ENCODE measurements at regions not wholly inside any gene's neighbourhood (a gene's known extent, or its start where the extent isn't known, plus 50 kb on each side); places are given as distances from the start of the nearest gene placed in this dataset.

GRCh38 chr13:68375004-68375403 lies 1144.9 kb upstream of the PCDH9 start:
- intact Hi-C loops (cut with DNase I) = no loop called here
- no peak for TF ChIP-seq CTCF (IDR thresholded peaks at IDR 0.05)
- no peaks in the 10 kb centered on the region for H3K27me3 ChIP-seq
- 17 to 42% methylated on average over 2 of the region's 2 CpGs for WGBS, 2 donors
- H3K4me1 ChIP-seq = no peaks in the 10 kb centered on the region
- ATAC-seq (no peak), DNase-seq (no peak)
- no peak overlapping the region for H3K27ac ChIP-seq
- no peak overlapping the region for H3K4me3 ChIP-seq
- H3K36me3 ChIP-seq = no peaks in the 10 kb centered on the region
- H3K9me3 ChIP-seq = no peaks in the 10 kb centered on the region

- 60% methylated on average over 5 of the region's 5 CpGs for WGBS, 2 donors
- DNase-seq (no peak), ATAC-seq (no peak)
- H3K4me3 ChIP-seq = no peak overlapping the region
- no peaks in the 10 kb centered on the region for H3K36me3 ChIP-seq
- H3K27ac ChIP-seq = no peak overlapping the region
- peaks cover 0 to 9% (median 0%) of the 10 kb centered on the region in 11 donors for H3K9me3 ChIP-seq
- no peak for TF ChIP-seq CTCF (IDR thresholded peaks at IDR 0.05)
- intact Hi-C loops (cut with DNase I) = no loop called here
- H3K4me1 ChIP-seq = no peaks in the 10 kb centered on the region
- no peaks in the 10 kb centered on the region for H3K27me3 ChIP-seq
Observed at GRCh38 chr13:68369739-68370138, 1139.6 kb upstream of the PCDH9 start.

- WGBS, 2 donors = 38 to 40% methylated on average over 2 of the region's 2 CpGs
- H3K4me3 ChIP-seq = no peak overlapping the region
- H3K9me3 ChIP-seq = peaks cover 0 to 9% (median 0%) of the 10 kb centered on the region in 11 donors
- no peak for ATAC-seq
- intact Hi-C loops (cut with DNase I) = no loop called here
- TF ChIP-seq CTCF (IDR thresholded peaks at IDR 0.05) = no peak
- no peak for DNase-seq
- no peak overlapping the region for H3K27ac ChIP-seq
- no peaks in the 10 kb centered on the region for H3K27me3 ChIP-seq
- H3K4me1 ChIP-seq = no peaks in the 10 kb centered on the region
- H3K36me3 ChIP-seq = no peaks in the 10 kb centered on the region
Observed at GRCh38 chr13:68368922-68369321, 1138.8 kb upstream of the PCDH9 start.

- Histone ChIP-seq H3K4me3 (no peak overlapping the region), H3K27ac (no peak overlapping the region), H3K9me3 (peaks cover 0 to 17% (median 0%) of the 10 kb centered on the region in 11 donors), H3K4me1 (no peaks in the 10 kb centered on the region), H3K36me3 (no peaks in the 10 kb centered on the region), H3K27me3 (no peaks in the 10 kb centered on the region)
- ATAC-seq (no peak), DNase-seq (no peak)
- intact Hi-C loops (cut with DNase I) = no loop called here
- WGBS, 2 donors = 60 to 71% methylated on average over 1 of the region's 1 CpG
- TF ChIP-seq CTCF (IDR thresholded peaks at IDR 0.05) = no peak
Observed at GRCh38 chr13:68359105-68359504, 1129.0 kb upstream of the PCDH9 start.

Measured in heart right ventricle (tissue), 16 donors.